ENCODE measurements at regions not wholly inside any gene's neighbourhood (a gene's known extent, or its start where the extent isn't known, plus 50 kb on each side); places are given as distances from the start of the nearest gene placed in this dataset.

DNA sequence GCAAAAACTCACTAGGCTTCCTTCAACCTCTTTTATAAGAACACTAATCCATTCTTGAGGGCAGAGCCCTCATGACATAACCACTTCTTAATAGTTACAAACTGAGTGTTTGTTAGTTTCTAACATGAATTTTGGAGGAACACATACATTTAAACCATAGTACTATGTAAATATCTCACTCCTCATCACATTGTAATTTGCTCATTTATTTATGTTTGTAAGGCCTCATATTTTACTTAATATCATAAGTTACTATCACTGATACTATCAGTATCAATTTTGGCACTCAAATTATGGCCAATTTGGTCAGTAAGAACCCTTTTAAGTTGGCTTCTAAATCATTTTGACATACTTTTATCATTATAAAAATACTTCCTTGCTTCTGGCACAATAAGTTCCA, 603.1 kb downstream of the ZEB2 start:
- no peak overlapping the region for H3K27ac ChIP-seq (ENCODE audit: extremely low read depth, low read depth, low read length)
- no peaks in the 10 kb centered on the region for H3K27me3 ChIP-seq (ENCODE audit: control insufficient read depth in 2 of 2, insufficient read depth in 2 of 2, low read length in 2 of 2)
- no peaks in the 10 kb centered on the region for H3K36me3 ChIP-seq (ENCODE audit: control insufficient read depth, insufficient read depth, low read length)
- no peaks in the 10 kb centered on the region for H3K79me2 ChIP-seq (ENCODE audit: control insufficient read depth, insufficient read depth, low read length)
- in situ Hi-C loops (cut with MboI) (no loop called here), intact Hi-C loops (cut with micrococcal nuclease) (no loop called here)
- H3K4me2 ChIP-seq (ENCODE audit: insufficient read depth, low read length): no peak overlapping the region
- no peaks in the 10 kb centered on the region for H3K4me1 ChIP-seq (replicated peaks in 1 of 2; ENCODE audit: control insufficient read depth in 2 of 2, insufficient read depth in 2 of 2, low read length in 2 of 2)
- H3K9me3 ChIP-seq (replicated peaks; ENCODE audit: control insufficient read depth, insufficient read depth, low read depth, low read length): peaks cover 7% of the 10 kb centered on the region; the same call in 1 of the 2 replicates
- TF ChIP-seq ETV5 (CRISPR knock-in tag; IDR thresholded peaks at IDR 0.05; ENCODE audit: low read depth) (no peak), BHLHE40 (IDR thresholded peaks at IDR 0.05; ENCODE audit: low read length) (no peak), ZNF263 (CRISPR knock-in tag; IDR thresholded peaks at IDR 0.05; ENCODE audit: borderline replicate concordance) (no peak)
- TF ChIP-seq, protein P1, sequence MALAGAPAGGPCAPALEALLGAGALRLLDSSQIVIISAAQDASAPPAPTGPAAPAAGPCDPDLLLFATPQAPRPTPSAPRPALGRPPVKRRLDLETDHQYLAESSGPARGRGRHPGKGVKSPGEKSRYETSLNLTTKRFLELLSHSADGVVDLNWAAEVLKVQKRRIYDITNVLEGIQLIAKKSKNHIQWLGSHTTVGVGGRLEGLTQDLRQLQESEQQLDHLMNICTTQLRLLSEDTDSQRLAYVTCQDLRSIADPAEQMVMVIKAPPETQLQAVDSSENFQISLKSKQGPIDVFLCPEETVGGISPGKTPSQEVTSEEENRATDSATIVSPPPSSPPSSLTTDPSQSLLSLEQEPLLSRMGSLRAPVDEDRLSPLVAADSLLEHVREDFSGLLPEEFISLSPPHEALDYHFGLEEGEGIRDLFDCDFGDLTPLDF (CRISPR knock-in tag; IDR thresholded peaks at IDR 0.05): no peak
- H3K4me3 ChIP-seq: no peak overlapping the region
- DNase-seq (ENCODE audit: extremely low read depth in 1 of 4, low spot score in 3 of 4): no peak
- no peaks in the 10 kb centered on the region for H4K20me1 ChIP-seq (replicated peaks; ENCODE audit: control insufficient read depth, insufficient read depth, low read length)
- no peaks in the 10 kb centered on the region for H3K9me1 ChIP-seq (ENCODE audit: control insufficient read depth, insufficient read depth, low read length)
- ChIA-PET CTCF (ENCODE audit: low intra/inter-chr PET ratio) (no interaction called here), POLR2A (no interaction called here)
- ATAC-seq: no peak
- H2AFZ ChIP-seq (ENCODE audit: low read depth, low read length): no peak overlapping the region
- no peak for FAIRE-seq
- H3K9ac ChIP-seq (ENCODE audit: insufficient read depth in 1 of 2, low read depth in 2 of 2, low read length in 2 of 2): no peak overlapping the region
- BruUV-seq (replicated peaks): no TSS peak
